Right lobe of liver (tissue), 4 donors: ENCODE measurements at regions not wholly inside any gene's neighbourhood (a gene's known extent, or its start where the extent isn't known, plus 50 kb on each side); places are given as distances from the start of the nearest gene placed in this dataset.

Experiments
- POLR2A ChIP-seq: fragments of 450-650 bp; IDR thresholded peaks from one replicate; pipeline ENCODE4 v1.6.1; 2017; ENCODE audit warnings: antibody characterized with exemption, mild to moderate bottlenecking
- TF ChIP-seq, protein P1 (sequence below), 4 donors: fragments of 200-600 bp in 3 of 4; fragments of 450-650 bp in 1 of 4; IDR thresholded peaks; one replicate each; pipeline versions ENCODE4 v1.5.1 to v1.8.0; 2016 to 2022; ENCODE audit warnings: antibody characterized with exemption in 4 of 4, mild to moderate bottlenecking in 2 of 4
- donor health status: DM: no; HTN: no; CAD: no.
- donor health status: DM: no; HTN: no; CAD: no.
- donor health status: DM: no; HTN: yes; CAD: no.

DNA sequence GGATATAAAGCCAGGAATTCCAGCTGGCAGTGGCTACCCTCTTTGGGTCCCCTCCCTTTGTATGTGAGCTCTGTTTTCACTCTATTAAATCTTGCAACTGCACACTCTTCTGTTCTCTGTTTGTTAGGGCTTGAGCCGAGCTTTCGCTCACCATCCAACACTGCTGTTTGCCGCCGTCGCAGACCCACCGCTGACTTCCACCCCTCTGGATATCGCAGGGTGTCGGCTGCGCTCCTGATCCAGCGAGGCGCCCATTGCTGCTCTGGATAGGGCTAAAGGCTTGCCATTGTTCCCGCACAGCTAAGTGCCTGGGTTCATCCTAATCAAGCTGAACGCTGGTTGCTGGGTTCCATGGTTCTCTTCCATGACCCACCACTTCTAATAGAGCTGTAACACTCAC is 1433.5 kb upstream of the ADGRB3 start:
- TF ChIP-seq POLR2A: no peak
- TF ChIP-seq, protein P1, sequence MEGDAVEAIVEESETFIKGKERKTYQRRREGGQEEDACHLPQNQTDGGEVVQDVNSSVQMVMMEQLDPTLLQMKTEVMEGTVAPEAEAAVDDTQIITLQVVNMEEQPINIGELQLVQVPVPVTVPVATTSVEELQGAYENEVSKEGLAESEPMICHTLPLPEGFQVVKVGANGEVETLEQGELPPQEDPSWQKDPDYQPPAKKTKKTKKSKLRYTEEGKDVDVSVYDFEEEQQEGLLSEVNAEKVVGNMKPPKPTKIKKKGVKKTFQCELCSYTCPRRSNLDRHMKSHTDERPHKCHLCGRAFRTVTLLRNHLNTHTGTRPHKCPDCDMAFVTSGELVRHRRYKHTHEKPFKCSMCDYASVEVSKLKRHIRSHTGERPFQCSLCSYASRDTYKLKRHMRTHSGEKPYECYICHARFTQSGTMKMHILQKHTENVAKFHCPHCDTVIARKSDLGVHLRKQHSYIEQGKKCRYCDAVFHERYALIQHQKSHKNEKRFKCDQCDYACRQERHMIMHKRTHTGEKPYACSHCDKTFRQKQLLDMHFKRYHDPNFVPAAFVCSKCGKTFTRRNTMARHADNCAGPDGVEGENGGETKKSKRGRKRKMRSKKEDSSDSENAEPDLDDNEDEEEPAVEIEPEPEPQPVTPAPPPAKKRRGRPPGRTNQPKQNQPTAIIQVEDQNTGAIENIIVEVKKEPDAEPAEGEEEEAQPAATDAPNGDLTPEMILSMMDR (IDR thresholded peaks at IDR 0.05): no peak
